CD4-positive, alpha-beta T cell treated with Interleukin-2 at 100 ng/mL for 4 hours (primary cell): ENCODE measurements at regions not wholly inside any gene's neighbourhood (a gene's known extent, or its start where the extent isn't known, plus 50 kb on each side); places are given as distances from the start of the nearest gene placed in this dataset.
"Not testable (repeated sequence)": the region's sequence is repeated elsewhere in the genome, so short reads cannot be mapped to it uniquely, and the experiment has no call there.

Source experiments
- DNase-seq: peaks from one replicate; pipeline ENCODE4 v3.0.0-alpha.2; 2020; ENCODE audit warnings: low spot score

DNA sequence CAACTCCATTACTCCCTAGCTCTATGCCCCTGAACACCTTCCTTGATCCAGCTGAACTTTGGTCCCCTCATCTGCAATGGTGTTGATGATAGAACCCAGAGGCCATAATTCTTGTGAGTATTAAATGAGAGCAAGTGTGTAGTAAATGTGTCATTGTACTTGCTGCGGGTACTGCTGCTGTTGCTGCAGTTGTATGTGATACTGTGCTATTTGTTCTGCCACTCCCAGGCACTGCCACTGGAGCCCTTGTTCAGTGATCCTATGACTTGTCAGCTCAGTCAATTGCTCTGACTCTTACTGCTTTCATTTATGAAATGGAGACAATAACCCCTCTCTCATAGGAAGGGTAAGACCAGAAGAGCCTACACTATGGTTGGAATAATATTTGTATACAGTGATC, 136.9 kb upstream of the PLGLB2 start:
- not testable (repeated sequence) for DNase-seq

DNA sequence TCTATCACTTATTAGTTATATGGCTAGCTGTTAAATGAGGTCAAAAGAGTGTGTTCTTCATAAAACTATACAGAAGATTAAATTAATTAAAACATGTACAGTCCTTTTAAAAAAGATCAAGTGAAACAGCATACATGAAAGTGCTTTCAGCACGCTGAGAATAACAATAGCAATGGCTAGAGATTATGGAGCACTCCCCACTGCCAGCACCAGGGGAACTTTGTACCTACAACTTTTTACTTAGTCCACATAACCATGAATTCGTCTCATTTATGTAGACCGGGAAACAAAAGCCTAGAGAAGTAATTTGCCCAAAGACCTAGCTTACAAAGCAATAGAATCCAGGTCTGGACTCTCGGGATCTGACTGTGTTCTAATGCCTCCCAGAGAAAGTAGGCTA, 136.5 kb upstream of the PLGLB2 start:
- DNase-seq, result not testable (repeated sequence)

DNA sequence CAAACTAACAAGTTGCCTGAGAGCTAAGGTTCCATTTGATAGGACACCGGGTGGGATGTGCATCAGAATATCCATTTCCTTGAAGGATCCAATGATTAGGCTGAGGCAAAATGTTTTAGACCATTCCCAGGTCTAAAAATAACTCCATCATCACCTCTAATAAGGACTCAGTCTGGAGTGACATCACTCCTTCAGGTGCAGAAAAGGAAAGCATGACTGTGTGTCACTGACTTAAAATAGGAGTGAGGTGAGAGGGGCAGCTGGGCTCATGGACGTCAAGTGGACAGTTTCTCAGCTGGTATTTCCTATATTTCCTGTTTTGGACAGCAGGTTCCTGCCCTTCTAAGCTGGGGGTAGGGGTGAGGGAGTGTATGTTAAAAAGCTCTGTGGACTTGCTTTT, 135.9 kb upstream of the PLGLB2 start:
- DNase-seq, result not testable (repeated sequence)

DNA sequence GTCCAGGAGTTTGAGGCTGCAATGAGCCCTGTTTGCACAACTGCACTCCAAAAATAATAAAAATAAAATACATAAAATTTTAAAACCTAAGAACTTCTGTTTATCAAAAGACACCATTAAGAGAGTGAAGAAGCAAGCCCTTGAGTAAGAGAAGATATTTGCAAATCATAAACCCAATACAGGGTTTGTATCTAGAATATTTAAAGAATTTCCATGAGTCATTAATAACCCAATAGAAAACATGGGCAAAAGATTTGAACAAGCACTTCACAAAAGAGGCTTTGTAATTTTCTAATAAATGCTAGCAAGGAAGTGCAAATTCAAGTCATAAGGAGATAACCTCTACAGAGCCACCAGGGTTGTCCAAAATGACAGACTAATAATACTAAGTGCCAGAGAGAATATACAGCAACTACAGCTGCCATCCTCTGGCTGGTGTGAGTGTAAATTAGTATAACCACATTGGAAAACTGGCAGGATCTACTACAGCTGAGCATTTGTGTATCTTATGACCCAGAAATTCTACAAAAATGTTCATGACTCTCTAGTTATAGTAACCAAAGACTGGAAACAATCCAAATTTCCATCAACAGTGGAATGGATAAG, 133.0 kb upstream of the PLGLB2 start:
- not testable (repeated sequence) for DNase-seq

DNA sequence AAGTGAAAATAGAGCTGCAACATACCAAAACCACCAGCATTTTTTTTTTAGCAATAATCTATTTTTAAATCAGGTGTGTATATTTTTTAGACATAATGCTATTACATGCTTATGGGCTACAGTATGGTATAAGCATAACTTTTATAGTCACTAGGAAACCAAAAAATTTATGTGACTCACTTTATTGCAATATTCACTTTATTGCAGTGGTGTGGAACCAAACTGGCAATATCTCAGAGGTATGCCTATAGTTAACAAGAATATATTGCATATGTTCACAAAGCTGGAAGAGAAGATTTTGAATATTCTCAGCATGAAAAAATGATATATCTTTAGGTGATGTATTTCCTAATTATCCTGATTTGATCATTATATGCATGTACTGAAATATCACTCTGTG, 128.8 kb upstream of the PLGLB2 start:
- DNase-seq, result not testable (repeated sequence)

DNA sequence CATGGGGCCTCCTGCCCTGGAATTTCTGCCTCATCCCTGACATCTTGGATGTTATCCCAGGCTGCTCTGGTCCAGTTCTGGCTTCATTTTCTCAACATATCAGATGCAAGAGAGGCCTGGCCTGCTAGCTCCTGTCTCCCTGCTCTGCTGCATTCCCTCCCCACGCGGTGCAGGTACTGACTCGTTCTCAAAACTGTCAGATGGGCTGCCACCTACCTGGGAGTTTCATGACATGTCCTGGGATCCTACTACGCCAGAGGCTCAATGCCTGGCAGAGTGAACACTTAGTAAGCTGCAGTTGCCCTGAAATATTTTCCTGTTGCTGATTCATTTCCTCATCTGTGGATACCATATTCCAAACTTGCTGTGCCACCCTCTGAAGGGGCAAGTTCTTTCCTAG, 126.7 kb upstream of the PLGLB2 start:
- not testable (repeated sequence) for DNase-seq

DNA sequence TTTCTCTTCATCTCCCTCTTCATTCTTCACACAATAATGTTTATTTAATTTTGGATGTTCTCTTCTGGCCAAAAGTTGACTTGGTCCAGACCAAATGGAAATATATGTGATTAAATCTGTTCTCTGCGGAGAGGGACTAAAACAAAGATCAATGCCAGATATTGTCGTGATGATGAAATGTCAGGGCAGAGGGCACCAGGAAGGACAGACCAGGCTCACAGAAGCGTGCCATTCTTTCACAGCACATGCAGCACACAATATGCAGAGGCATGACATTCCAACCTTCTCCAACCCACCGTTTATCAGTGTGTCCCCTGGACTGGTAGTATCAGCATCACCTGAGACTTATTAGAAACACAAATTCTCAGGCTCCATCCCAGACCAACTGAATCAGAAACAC, 125.2 kb upstream of the PLGLB2 start:
- not testable (repeated sequence) for DNase-seq

DNA sequence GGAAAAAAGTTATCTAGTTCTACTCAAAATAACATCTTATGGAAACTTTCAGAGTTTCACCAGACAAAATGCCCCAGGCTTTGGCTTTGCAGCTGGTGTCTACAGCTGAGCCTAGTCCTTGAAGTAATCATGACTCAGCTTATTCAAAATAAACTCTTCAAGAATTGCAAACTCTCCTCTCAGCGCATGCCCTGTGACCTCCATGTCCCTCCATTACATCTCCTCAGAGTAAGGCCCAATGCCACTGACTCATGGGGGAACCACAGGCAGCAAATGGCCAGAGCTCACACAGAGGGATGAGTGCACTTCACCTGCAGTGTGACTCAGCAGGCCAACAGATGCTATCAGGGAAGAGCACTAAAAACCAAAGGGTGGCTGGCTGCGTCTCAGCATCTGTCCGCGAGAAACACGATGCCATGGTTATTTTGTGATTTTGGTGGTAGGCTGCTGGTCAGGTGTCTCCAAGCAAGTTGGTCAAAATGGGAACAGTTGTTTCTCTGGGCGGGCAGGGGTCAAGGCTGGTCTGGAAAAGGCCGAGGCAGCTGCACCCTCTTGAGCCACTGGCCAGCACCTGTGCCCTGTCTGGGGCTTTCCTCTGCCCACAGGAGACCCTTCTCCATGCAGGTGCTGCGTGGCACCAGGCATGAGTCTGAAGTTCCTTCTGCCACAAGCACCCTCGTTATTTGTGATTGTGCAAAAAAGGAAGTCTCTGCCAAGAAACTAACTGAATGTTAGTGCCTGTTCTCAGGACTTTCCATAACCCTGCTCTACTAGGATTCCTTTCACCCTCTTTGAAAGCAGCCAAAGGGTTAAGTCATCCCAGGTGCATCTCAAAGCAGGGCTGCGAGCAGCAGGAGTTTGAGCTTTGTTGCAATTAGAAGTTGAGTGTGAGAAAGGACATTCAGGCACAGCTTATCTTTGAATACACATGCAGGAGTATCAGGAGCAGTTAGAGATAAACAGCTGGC, 118.1 kb upstream of the PLGLB2 start:
- peak; percentile 42 for DNase-seq

DNA sequence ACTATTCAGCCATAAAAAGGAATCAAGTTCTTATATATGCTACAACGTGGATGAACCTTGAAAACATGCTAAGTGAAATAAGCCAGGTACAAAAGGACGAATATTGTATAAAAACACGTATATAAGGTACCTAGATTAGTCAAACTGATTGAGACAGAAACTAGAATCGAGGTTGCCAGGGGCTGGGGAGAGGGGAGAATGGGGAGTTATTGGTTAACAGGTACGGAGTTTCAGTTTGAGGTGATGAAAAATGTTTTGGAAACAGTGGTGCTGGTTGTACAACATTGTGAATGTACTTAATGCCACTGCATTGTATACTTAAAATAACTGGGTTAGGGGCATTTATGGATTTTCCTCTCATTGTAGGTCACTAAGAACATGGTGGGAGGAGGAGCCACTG, 117.0 kb upstream of the PLGLB2 start:
- not testable (repeated sequence) for DNase-seq

DNA sequence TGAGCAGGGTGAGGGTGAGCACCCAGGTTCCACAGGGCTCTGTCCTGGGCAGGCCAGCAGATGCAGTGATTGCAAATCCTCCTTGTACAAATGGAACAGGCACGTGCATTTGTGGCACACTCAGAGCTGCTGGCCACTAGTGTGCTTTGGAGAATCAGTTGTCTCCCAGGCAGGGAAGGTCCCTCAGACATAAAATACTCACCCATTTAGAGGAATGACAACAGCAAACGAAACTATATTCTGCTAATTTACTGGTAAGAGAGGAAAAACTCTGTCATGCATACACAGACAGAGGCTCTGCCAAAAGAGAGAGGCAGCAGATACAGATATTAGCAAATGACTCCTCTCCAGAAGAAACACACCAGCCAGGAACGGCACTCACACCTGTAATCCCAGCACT, 116.5 kb upstream of the PLGLB2 start:
- not testable (repeated sequence) for DNase-seq

DNA sequence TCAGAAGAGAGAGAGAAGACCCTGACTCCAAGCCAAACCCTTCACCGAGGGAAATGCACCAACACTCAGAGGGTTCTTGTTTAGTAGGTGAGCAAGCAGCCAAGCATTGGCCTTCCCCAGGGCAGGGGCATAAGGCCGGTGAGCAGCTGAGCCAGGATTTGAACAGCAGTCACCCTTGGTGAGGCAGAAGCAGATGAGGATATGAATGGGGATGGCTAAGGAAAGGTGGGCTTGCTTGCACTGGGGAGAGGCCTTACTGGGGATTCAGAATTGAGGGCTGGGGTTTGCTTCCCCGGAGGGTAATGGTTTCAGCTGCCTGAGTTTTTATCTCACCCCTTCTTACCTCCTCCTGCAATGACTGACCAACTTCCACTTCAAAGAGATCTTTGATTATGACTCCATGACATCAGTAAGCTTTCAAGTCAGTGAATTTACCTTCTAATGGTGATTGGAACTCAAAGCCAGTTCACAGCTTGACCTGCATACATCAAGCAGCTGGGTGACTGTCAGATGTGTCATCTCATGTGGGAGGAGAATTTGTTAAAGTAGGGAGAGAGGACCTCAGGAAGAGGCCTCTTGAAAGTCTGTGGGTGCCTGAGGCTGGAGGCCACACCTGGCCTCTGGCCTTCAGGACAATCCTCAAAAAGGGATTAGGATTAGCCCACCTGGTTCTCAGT, 114.5 kb upstream of the PLGLB2 start:
- not testable (repeated sequence) for DNase-seq

DNA sequence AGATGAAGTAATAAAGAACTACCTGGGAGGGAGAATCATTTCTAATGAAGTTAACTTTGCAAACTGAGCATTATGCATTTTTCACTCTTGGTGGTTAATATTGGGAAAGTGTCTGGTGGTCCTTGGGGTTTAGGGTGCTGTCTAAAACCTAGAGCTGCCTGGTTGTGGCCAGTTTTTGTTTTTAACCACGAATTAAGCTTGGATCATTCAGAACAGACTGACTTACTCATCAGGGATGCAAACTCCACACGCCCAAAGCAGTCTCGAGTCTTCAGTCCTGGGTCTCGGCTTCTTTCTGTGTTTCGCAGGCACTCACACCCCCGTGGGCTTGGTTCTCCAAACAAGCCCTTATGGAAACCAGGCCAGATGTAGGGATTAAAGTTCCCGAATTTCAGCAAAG, 113.8 kb upstream of the PLGLB2 start:
- DNase-seq, result not testable (repeated sequence)

DNA sequence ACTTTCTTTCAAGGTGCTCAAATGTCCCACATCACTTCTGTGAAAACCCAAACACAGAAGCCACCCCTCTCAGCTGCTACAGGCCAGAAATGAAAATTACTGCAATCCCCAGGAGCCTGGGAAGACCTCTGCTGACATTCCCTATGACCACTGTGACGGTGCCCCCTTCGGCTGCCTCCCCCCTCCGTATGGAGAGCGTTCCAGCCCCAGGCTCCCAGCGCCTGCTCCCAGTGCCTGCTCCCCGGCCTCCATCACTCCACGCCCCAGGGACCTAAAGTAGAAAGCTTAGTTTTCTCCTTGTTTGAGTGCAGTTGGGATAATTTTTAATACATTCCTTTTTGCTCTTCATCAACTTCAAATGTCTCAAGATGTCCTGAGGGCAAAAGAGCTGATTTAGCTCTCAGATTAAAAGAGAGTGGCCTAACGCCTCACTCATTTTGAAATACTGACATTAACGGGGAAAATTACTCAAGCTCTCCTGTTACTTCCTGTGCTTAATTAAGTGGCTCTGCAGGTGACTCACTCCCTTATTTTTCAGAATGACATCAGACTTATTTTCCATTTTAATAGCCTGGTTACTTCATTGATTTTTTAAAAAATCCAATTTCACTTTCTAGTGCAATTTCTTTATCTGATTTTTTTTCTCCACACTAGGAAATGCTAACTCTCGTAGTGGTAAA, 112.8 kb upstream of the PLGLB2 start:
- DNase-seq, result not testable (repeated sequence)

DNA sequence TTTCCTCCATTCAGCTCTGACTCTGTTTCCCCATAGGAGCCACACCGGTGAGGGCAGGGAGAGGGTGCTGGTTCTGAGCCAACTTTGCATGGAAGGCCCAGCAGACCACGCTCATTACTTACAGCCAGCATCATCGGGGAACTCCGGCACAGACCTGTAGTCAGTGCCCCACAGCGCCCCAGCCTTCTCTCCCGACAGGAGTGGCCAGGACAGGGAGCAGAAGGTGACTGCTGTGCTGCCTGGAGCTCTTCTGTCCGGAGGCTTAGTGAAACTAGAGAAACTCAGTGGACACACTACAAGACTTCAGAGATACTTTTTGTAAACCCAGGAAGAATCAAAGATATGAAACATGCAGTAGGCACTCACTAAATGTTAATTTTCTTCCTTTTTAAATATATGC, 111.6 kb upstream of the PLGLB2 start:
- not testable (repeated sequence) for DNase-seq

DNA sequence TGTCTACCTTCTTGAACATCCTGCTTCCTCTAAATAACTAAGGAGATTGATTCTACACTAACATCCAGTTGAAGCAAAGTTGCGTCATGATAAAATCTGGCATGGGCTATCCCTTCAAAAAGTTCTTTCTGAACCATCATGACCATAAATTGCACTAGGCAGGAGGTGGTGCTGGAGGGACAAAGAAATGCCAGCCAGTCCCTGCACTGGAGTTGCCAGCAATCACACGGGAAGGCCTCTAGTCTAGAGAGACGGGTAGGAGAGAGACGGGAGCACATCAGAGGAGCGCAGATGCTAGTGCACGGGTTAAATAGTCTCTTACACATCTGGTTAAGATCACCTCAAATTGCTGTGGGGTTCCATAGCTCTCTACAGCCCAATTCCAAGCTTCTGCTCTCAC, 111.2 kb upstream of the PLGLB2 start:
- DNase-seq, result not testable (repeated sequence)

DNA sequence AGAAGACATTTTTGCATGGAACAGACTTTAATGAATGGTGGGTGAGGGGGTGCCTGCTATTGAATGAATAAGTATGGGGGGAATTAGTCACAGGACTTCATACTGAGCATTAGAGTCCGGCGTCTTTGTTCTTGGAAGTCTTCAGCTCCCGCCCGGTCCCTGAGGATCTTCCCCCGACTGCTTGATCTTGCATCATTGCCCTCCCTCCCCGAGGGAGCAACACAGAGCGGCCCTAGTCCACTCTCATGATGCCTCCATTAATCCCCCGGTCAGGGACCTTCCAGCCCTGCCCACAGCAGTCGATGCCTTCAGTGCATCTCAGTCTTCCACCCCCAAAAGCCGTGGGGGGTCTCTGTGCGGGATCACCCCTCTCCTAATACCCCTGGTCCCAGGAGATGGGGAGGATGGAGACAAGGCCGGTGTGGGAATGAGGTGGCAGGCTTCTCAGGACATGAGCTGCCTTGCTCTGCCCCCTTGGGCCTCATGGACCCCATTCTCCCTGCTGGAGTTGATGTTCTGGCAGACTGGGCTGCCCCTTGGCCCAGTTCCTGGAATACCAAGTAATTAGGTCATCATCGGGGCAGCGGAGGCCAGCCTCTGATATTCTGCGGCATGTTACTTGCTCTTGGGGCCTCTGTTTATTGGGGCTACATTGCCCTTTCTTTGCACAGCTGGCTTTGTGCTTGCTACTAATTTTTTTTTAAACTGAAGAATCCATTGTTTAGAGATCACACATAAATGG, 110.5 kb upstream of the PLGLB2 start:
- DNase-seq, result not testable (repeated sequence)

DNA sequence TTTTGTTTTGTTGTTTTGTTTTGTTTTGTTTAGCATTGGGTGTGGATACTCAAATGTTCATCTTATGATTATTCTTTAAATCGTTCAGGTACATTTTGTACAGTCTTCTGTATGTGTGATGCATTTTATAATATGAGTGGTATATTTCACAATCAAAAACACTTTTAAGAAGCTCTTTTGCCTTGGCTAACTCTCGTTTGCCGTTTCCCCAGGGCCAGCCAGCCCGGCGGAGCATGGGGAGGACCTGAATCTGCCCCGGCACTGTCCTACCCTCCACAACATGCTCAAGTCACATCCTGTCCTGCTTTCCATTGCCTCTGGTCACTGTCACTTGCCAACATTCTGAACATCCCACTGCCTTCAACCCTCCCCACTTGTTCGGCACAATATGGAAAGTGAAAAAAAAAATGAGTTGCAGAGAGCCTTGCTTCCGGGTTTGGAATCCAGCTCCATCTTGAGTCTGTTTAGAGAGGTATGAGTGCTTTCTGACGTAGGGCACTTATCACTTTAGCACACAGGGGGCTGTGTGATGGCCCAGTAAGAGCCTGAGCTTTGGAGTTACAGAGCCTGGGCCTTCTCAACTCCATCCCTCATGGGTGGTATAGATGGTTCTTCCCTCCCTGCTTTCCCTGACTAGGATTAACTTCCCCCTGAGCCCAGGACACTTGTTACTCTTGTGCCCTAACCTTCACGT, 109.6 kb upstream of the PLGLB2 start:
- not testable (repeated sequence) for DNase-seq

DNA sequence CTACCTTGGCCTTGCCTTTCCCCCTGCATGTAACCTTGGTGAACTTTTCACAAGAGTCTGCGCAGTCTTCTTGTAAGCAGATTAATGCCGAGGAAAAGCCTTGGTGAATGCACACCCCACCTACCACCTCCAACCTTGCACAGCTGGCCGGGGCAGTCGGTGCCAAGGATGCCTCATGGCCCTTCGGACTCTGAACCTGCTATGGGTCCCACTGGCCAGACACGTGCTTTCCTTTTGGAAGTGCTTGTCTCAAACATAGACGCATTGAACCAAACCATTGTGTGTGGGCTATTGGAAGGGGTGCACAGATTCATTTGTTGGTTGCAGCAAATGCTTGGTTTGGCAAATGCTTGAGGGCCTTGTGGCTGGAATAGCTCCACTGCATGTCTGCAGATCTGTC, 109.0 kb upstream of the PLGLB2 start:
- DNase-seq, result not testable (repeated sequence)

DNA sequence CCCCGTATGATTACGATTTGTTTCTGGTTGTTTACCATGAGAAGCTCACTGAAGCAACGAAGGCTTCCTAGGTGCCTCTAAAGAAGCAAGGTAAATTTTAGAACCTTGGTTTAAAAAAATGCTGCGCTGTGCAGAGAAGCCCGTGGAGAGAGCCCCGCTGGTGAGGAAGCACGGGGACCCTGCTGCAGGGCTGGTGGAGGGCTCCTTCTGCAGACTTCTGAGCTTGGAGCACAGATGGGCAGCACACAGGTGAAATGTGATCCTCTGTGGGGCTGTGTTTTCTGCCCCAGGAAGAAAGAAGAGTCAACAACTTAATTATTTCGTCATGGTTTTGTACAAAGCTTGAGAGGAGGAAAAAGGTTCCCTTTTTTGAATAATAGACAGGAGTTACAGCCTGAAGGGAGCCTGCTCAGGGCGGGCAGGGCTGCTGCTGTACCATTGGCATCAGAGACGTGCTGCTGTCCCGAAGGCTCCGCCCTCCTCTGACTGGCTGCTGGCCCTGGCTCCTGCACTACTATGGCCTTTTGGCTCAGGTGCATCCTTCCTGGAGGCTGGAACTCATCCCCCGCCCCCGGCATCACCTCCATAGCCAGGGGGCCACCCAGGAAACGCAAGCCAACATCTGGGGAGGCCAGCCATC, 108.0 kb upstream of the PLGLB2 start:
- not testable (repeated sequence) for DNase-seq

DNA sequence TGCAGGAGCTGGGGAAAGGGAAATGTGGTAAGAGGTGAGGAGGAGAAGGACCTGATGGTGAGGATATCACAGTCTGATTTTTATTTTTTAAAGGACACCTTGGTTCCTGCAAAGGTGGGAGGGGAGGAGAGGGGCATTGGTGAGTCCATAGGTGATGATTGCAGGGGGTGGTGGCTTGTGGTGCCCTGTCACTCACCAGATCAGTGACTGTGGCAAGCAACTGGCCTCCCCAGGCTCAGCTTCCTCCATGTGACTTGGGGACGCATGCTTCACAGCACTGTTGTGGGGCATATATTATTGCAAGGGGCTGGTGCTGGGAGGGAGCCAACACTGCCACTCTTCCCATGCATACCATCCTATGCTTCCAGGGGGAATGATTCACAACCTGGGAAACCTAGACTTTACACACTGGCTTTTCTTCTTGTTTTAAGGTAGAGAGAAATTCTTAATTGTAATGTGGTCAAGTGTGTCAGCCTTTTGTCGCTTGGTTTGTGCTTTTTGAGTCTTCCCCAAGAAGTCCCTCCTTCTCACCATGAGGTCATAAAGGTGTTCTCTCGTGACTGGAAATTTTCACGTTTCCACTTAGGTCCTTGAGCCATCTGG, 106.8 kb upstream of the PLGLB2 start:
- DNase-seq, result not testable (repeated sequence)
